ACC112 (cell line): ENCODE measurements at regions not wholly inside any gene's neighbourhood (a gene's known extent, or its start where the extent isn't known, plus 50 kb on each side); places are given as distances from the start of the nearest gene placed in this dataset.

Experiments used
- H2AFZ ChIP-seq: fragments of 200-600 bp; sonication (generic); one replicate; pipeline ENCODE4 v1.6.0; 2017; ENCODE audit warnings: antibody characterized with exemption, low read length; ENCODE audit not compliant: unreplicated experiment
- H3K27ac ChIP-seq: fragments of 200-600 bp; sonication (generic); 2 replicates; pipeline ENCODE4 v1.5.1; 2014; ENCODE audit warnings: low read depth, mild to moderate bottlenecking, antibody characterized with exemption, low read length, moderate library complexity
- H3K27me3 ChIP-seq: fragments of 200-600 bp; sonication (generic); 2 replicates; pipeline ENCODE4 v1.6.1; 2014; ENCODE audit warnings: mild to moderate bottlenecking, antibody characterized with exemption, low read length, moderate library complexity, mixed read lengths; ENCODE audit not compliant: insufficient read depth
- H3K36me3 ChIP-seq: fragments of 200-600 bp; sonication (generic); 2 replicates; pipeline ENCODE4 v1.6.1; 2016; ENCODE audit warnings: mild to moderate bottlenecking, antibody characterized with exemption, low read length, moderate library complexity, mixed read lengths; ENCODE audit not compliant: insufficient read depth
- H3K4me1 ChIP-seq: fragments of 200-600 bp; sonication (generic); one replicate; pipeline ENCODE4 v1.6.1; 2016; ENCODE audit warnings: low read length, mixed read lengths; ENCODE audit not compliant: insufficient read depth, unreplicated experiment, control insufficient read depth
- H3K4me3 ChIP-seq: fragments of 200-600 bp; sonication (generic); 2 replicates; pipeline ENCODE4 v1.5.1; 2014; ENCODE audit warnings: mild to moderate bottlenecking, low read depth, low read length
- H3K79me2 ChIP-seq: fragments of 200-600 bp; sonication (generic); one replicate; pipeline ENCODE4 v1.6.0; 2016; ENCODE audit warnings: low read length; ENCODE audit not compliant: control insufficient read depth, unreplicated experiment, insufficient read depth

DNA sequence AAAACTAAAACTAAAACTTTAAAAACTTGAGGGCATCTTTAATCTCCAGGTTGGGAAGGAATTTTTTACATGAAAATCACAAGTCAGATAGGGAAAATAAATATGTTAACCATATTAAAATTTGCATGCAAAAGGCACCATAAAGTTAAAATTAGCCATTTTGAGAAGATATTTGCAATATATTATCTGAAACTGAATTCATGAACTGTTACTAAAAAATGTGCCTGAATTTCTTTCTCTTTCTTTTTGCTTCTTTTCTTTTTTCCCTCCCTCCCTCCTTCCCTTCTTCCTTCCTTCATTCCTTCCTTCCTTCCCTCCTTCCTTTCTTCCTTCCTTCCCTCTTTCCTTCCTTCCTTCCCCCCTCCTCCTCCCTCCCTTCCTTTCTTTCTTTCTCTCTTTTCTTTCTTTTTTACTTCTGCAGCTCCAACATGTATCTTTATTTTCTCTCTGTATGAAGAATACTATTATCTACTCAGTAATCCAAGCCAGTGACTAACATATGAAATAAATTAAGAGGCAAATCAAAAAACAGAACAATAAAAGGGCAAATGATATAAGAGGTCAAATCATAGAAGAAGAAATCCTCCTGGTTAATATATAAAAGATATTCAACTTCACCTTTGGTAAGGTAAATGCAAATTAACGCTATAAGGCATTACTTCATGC is 146.0 kb downstream of the BRMS1L start:
- no peaks in the 10 kb centered on the region for H3K36me3 ChIP-seq
- no peak overlapping the region for H3K27ac ChIP-seq
- H3K4me3 ChIP-seq = no peak overlapping the region
- H3K27me3 ChIP-seq = peaks cover 21% of the 10 kb centered on the region
- H2AFZ ChIP-seq = no peak overlapping the region
- H3K79me2 ChIP-seq = no peaks in the 10 kb centered on the region
- no peaks in the 10 kb centered on the region for H3K4me1 ChIP-seq

DNA sequence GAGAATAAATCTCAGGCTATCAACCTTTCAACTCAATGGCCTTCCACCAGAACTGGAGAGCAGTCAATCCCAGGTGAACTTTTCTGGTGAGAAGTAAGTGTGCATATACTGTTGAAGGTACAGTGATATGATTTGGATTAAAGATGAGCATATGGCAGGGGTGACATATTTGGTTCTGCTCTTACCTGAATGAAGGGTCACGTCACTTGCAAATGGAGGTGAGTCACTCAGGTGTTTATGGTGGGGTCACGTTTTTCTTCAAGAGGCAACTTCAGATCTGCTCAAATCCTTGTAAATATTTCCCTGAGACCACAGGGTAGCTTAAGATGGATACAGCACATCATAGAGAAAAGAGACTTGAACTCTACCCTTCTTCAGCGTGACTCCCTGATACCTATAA is 143.2 kb downstream of the BRMS1L start:
- Histone ChIP-seq H3K79me2 (no peaks in the 10 kb centered on the region), H3K27me3 (peaks cover 39% of the 10 kb centered on the region), H3K27ac (no peak overlapping the region), H3K4me1 (no peaks in the 10 kb centered on the region), H3K36me3 (no peaks in the 10 kb centered on the region), H3K4me3 (no peak overlapping the region), H2AFZ (no peak overlapping the region)

GRCh38 chr14:35965400-35965799 is 139.3 kb downstream of the BRMS1L start:
- no peak overlapping the region for H3K4me3 ChIP-seq
- H3K79me2 ChIP-seq = no peaks in the 10 kb centered on the region
- H3K27me3 ChIP-seq = peaks cover 36% of the 10 kb centered on the region
- no peaks in the 10 kb centered on the region for H3K4me1 ChIP-seq
- H3K27ac ChIP-seq = no peak overlapping the region
- no peak overlapping the region for H2AFZ ChIP-seq
- no peaks in the 10 kb centered on the region for H3K36me3 ChIP-seq

- Histone ChIP-seq H2AFZ (no peak overlapping the region), H3K4me3 (no peak overlapping the region), H3K79me2 (no peaks in the 10 kb centered on the region), H3K36me3 (no peaks in the 10 kb centered on the region), H3K27me3 (peaks cover 32% of the 10 kb centered on the region), H3K27ac (no peak overlapping the region), H3K4me1 (no peaks in the 10 kb centered on the region)
Measured at GRCh38 chr14:35964697-35965286, 138.7 kb downstream of the BRMS1L start.

DNA sequence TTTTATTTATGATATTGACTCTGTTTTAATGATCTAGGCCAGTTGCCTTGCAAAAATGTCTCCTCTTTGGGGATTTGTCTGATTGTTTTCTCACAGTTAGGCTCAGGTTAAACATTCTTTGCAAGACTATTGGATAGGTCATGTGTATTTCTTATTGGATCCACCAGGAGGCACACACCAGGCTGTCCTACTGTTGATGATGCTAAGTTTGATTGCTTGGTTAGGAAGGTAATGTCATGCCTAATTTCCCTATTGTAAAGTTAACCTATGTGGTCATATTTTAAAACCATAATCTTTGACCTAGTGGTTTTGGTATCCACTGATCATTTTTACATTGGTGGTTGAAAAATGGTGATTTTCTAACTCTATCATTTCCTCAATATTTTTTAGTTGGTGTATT is 137.1 kb downstream of the BRMS1L start:
- H3K4me3 ChIP-seq = no peak overlapping the region
- H3K36me3 ChIP-seq = no peaks in the 10 kb centered on the region
- no peak overlapping the region for H2AFZ ChIP-seq
- no peaks in the 10 kb centered on the region for H3K79me2 ChIP-seq
- no peak overlapping the region for H3K27ac ChIP-seq
- H3K4me1 ChIP-seq = no peaks in the 10 kb centered on the region
- H3K27me3 ChIP-seq = peaks cover 23% of the 10 kb centered on the region; the same call in 1 of the 2 replicates

- Histone ChIP-seq H3K4me1 (no peaks in the 10 kb centered on the region), H3K36me3 (no peaks in the 10 kb centered on the region), H3K27ac (no peak overlapping the region), H3K4me3 (no peak overlapping the region), H3K79me2 (no peaks in the 10 kb centered on the region), H3K27me3 (peaks cover 28% of the 10 kb centered on the region; the same call in 1 of the 2 replicates), H2AFZ (no peak overlapping the region)
Measured at GRCh38 chr14:35961697-35962274, 135.6 kb downstream of the BRMS1L start.

DNA sequence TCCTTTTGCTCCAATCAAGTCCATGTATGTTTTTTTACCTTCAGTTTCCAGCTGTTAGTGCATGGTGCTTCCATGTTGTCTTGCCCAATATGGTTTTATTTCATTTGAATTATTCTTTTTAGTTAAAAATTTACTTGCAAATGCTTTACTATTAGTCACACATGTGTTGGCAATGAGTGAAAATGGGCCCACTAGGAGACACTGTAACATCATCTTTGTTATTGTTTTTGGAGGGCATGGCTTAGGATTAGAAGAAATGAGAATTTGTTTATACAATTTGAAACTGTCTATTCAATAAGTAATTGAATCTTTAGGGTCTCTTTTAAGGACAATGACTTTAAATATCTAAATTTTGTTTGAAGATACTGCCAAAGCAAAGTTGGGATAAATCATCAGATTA is 133.7 kb downstream of the BRMS1L start:
- H3K36me3 ChIP-seq = no peaks in the 10 kb centered on the region
- no peaks in the 10 kb centered on the region for H3K79me2 ChIP-seq
- no peaks in the 10 kb centered on the region for H3K4me1 ChIP-seq
- H2AFZ ChIP-seq = no peak overlapping the region
- H3K27me3 ChIP-seq = peaks cover 18% of the 10 kb centered on the region; the same call in 1 of the 2 replicates
- no peak overlapping the region for H3K27ac ChIP-seq
- no peak overlapping the region for H3K4me3 ChIP-seq

DNA sequence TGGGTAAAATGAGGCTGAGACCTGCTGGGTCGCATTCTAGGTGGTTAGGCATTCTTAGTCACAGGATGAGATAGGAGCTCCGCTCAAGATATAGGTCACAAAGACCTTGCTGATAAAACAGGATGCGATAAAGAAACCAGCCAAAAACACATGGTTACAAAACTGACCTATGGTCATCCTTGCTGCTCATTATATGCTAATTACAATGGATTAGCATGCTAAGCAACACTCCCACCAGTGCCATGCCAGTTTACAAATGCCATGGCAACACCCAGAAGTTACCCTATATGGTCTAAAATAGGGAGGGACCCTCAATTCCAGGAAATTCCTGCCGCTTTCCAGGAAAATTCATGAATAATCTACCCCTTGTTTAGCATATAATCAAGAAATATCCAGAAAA is 132.4 kb downstream of the BRMS1L start:
- H3K27ac ChIP-seq = no peak overlapping the region
- H3K27me3 ChIP-seq = peaks cover 18% of the 10 kb centered on the region; the same call in 1 of the 2 replicates
- no peaks in the 10 kb centered on the region for H3K36me3 ChIP-seq
- no peak overlapping the region for H2AFZ ChIP-seq
- no peaks in the 10 kb centered on the region for H3K4me1 ChIP-seq
- H3K79me2 ChIP-seq = no peaks in the 10 kb centered on the region
- no peak overlapping the region for H3K4me3 ChIP-seq

DNA sequence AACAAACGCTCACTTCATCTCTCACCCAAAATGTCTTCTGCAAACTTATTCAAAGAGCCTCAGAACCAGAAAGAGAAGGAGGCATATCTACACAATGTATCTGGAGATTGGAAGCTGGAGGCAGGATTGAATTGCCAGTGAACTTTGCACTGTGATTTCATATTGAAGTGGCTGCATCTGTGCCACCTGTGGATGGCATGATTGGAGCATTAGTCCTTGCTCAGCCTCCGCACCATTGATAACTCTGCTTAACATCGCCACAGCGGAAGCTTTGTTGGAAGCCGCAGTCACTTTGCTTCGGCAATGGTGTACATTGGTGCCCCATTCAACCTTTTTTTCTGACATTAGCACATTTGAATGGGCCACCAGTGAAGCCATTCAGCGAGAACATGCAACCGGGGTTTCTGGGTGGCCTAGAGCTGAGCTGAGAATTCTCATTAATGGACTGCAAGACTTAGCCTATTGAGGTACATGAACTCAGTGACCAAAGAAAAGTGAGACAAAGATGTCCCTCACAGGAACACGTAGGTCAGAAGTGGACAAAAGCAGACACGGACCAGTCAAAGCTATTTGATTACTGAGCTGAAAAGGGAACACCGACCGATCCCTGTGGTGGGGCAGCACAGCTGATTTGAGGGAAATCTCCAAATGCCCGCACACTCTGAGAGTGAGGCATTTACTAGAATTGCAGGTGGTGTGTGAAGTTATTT is 130.4 kb downstream of the BRMS1L start:
- Histone ChIP-seq H3K79me2 (no peaks in the 10 kb centered on the region), H3K36me3 (no peaks in the 10 kb centered on the region), H3K27ac (no peak overlapping the region), H3K4me3 (no peak overlapping the region), H2AFZ (no peak overlapping the region), H3K4me1 (no peaks in the 10 kb centered on the region), H3K27me3 (peaks cover 34% of the 10 kb centered on the region; the same call in 1 of the 2 replicates)

GRCh38 chr14:35952584-35952983 is 126.4 kb downstream of the BRMS1L start:
- Histone ChIP-seq H3K27me3 (peaks cover 25% of the 10 kb centered on the region; the same call in 1 of the 2 replicates), H3K4me1 (no peaks in the 10 kb centered on the region), H3K36me3 (no peaks in the 10 kb centered on the region), H3K79me2 (no peaks in the 10 kb centered on the region), H3K27ac (no peak overlapping the region), H3K4me3 (no peak overlapping the region), H2AFZ (no peak overlapping the region)
